Stomach (tissue), 4 donors: ENCODE measurements at regions not wholly inside any gene's neighbourhood (a gene's known extent, or its start where the extent isn't known, plus 50 kb on each side); places are given as distances from the start of the nearest gene placed in this dataset.

Experiments
- EP300 ChIP-seq: sonication (generic); formaldehyde crosslinking; IDR thresholded peaks from one replicate; pipeline ENCODE4 v1.6.1; 2017; ENCODE audit warnings: antibody characterized with exemption
- POLR2A ChIP-seq, 4 donors: fragments of 450-650 bp; IDR thresholded peaks; one replicate each; pipeline ENCODE4 v1.6.1; 2016; ENCODE audit warnings: antibody characterized with exemption in 4 of 4, control low read depth in 2 of 4, mild to moderate bottlenecking in 1 of 4, moderate library complexity in 1 of 4
- POLR2AphosphoS5 ChIP-seq, 3 donors: sonication (generic); formaldehyde crosslinking; IDR thresholded peaks; one replicate each; pipeline ENCODE4 v1.6.1; 2016; ENCODE audit warnings: antibody characterized with exemption in 3 of 3
- TF ChIP-seq, protein P1 (sequence below), 7 experiments: fragments of 450-650 bp in 4 of 7; fragments of 200-600 bp in 3 of 7; sonication (generic) in 3 of 7; IDR thresholded peaks; one replicate each; pipeline ENCODE4 v1.5.1; 2016 to 2019; ENCODE audit warnings: antibody characterized with exemption in 7 of 7, control low read depth in 2 of 7, mild to moderate bottlenecking in 1 of 7

DNA sequence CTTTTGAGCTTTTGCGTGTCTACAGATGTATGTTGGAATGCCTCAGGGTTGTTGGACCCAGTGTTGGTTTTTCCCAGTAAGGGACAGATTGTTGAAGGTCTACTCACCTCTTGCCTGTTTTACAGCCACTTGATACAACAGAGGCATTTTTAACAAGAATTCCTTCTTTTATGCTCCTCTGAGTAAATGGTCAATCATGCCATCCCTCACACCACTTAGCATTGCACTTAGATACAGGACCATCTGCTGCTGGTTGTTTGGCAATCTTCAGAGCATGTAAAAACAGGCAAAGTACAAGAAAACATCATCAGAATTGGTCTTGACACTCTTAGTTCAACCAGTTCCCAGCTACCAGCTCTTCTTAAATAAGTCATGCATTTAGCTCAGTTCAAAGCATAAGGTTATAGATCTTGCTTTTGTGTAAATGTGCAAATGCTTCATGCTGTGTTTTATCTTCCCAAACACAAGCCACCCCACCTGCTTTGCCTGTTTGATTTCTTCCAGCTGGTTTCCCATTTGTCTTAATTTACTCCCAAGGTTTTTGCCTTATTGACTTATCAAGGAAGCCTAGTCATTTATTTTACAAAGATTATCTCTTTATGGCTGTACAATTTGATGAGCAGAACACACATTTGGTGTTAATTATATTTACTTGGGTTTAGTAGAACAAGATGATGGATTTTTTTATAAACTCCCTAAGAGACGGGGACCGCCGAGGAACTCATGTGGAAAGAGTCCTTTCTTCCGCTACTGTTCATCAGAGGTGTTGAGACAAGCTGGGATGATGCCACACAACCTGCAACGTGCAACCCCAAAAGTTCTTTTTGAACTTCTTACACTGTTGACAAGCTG lies 136.6 kb downstream of the AHR start:
- TF ChIP-seq, protein P1, sequence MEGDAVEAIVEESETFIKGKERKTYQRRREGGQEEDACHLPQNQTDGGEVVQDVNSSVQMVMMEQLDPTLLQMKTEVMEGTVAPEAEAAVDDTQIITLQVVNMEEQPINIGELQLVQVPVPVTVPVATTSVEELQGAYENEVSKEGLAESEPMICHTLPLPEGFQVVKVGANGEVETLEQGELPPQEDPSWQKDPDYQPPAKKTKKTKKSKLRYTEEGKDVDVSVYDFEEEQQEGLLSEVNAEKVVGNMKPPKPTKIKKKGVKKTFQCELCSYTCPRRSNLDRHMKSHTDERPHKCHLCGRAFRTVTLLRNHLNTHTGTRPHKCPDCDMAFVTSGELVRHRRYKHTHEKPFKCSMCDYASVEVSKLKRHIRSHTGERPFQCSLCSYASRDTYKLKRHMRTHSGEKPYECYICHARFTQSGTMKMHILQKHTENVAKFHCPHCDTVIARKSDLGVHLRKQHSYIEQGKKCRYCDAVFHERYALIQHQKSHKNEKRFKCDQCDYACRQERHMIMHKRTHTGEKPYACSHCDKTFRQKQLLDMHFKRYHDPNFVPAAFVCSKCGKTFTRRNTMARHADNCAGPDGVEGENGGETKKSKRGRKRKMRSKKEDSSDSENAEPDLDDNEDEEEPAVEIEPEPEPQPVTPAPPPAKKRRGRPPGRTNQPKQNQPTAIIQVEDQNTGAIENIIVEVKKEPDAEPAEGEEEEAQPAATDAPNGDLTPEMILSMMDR (IDR thresholded peaks at IDR 0.05), result no peak
- TF ChIP-seq POLR2AphosphoS5 (IDR thresholded peaks at IDR 0.05) (no peak), POLR2A (IDR thresholded peaks at IDR 0.05) (no peak), EP300 (no peak)
